GM12891 (cell line): ENCODE measurements at regions not wholly inside any gene's neighbourhood (a gene's known extent, or its start where the extent isn't known, plus 50 kb on each side); places are given as distances from the start of the nearest gene placed in this dataset.

ENCODE experiments used
- POLR2A ChIP-seq: IDR thresholded peaks from 2 replicates; pipeline ENCODE4 v1.6.1; 2011; ENCODE audit warnings: low read depth, low read length, control low read depth
- POLR2AphosphoS5 ChIP-seq: IDR thresholded peaks from 2 replicates; pipeline ENCODE4 v1.6.1; 2011; ENCODE audit warnings: low read depth, low read length, control low read depth
- SPI1 ChIP-seq: IDR thresholded peaks from 2 replicates; pipeline ENCODE4 v1.6.1; 2011; ENCODE audit warnings: low read depth, low read length, control low read depth
- TAF1 ChIP-seq: IDR thresholded peaks from 2 replicates; pipeline ENCODE4 v1.6.1; 2011; ENCODE audit warnings: low read depth, low read length, control low read depth

GRCh38 chr16:74029115-74029792 is 267.4 kb upstream of the PSMD7 start:
- TF ChIP-seq POLR2AphosphoS5 = no peak
- TF ChIP-seq TAF1 = no peak
- no peak for TF ChIP-seq POLR2A
- TF ChIP-seq SPI1 = no peak
